Stimulated activated CD8-positive, alpha-beta memory T cell treated with anti-CD3 and anti-CD28 coated beads, Interleukin-7, amount 100 ng/mL, for 4 hours (primary cell): ENCODE measurements at regions not wholly inside any gene's neighbourhood (a gene's known extent, or its start where the extent isn't known, plus 50 kb on each side); places are given as distances from the start of the nearest gene placed in this dataset.
"Not testable (repeated sequence)": the region's sequence is repeated elsewhere in the genome, so short reads cannot be mapped to it uniquely, and the experiment has no call there.

Source experiments
- DNase-seq, 2 donors: peaks; one replicate each; pipeline ENCODE4 v3.0.0-alpha.2; 2020; ENCODE audit warnings: low read depth in 2 of 2

GRCh38 chr6:115067690-115068447 lies 725.0 kb upstream of the HS3ST5 start:
- no peak for DNase-seq

DNA sequence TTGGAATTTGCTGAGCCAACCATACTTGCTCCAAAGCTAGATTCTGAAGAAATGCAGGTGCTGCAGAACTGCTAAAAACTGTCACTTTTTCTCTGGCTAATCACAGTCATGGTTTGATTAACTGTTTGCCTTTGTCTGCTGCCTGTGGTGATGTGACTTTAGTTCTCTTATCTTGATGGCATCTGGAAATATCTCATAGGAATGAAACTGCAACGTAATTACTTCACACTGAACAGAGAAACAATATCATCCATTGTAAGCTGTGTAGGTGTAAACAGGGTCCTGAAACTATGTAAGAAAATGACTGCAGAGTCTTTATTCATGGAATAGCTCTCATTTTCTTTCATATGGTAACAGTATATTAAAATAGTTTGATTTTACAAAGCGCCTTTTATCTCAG lies 721.9 kb upstream of the HS3ST5 start:
- DNase-seq, result no peak

DNA sequence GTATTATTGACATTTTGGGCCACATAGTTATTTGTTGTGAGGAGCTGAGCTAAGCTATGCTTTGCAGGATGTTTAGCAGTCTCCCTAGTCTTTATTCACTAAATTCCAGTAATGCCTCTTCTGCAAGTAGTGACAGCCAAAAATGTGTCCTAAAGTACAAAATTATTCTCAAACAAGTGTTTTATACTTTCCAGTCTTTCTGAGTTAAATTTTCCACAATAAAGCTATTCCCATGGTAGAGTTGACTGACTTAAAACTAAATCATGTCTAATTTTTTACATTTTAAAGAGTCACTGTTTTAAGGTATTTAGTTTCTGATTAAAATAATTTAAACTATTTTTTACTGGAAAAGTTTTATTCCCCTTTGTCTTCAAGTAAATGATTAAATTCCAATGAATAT lies 717.8 kb upstream of the HS3ST5 start:
- DNase-seq, result no peak

DNA sequence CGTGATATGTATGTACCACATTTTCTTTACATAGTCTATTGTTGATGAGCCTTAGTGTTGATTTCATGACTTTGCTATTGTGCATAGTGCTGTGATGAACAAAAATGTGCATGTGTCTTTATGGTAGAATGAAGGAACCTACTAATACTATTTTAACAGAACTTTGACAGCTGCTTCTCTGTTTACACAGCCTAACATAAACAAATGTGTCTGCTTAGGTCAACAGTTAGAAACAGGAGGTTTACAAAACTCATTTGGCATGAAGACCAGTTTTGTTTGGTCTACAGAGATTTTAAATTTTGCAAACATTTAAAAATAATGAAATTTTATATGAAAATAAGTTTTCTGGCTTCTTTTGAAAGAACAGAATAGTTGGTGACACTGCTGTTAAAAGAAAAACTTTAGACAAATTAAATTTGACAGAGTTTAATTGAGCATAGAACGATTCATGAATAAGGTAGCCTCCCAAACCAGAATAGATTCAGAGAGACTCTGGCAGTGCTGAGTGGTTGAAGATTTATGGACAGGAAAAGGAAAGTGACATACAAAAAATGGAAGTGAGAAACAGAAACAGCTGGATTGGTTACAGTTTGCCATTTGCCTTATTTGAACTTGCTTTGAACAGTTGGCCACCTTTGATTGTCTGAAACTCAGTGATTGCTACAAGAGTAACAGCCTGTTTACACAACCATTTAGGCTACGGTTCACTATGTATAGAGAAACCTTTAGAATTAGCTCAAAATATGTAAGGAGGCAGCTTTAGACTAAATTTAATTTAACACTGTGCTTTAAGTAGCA lies 715.8 kb upstream of the HS3ST5 start:
- no peak for DNase-seq

DNA sequence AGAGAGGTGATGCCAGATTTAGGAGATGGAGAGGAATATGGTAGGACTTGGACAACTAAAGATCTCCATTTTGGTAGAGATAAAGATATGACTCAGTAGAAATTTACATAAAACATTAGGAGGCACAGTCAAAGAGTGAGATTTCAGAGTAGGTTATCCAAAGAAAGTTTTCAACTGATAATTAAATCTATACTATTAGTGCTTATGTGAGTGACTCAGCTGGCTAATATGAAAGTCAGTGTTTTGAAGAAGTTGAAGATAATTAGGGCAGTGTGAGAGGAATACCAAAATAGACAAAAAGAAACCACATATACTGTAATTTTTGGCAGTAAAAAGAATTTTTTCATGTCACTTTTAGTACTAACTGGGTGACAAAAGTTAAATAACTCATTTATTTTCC lies 712.8 kb upstream of the HS3ST5 start:
- DNase-seq, result no peak

DNA sequence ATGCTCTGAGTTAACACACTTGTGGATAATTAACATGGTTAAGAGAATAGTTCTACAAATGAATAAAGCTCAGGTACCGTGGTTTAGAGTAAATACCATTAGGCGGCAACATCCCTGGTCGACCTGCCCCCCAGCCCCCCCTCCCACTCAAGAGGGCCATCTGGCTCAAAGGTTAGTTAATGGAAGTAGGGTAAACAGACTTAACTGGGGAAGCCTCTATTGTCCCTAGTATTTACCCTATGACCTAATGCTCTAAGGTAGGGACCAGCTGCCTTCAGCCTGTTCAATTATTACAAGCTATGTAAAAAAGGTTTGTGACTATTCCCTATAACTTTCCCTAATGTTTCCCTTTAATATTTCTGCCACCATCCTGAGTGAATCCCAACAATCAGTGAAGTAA lies 711.4 kb upstream of the HS3ST5 start:
- not testable (repeated sequence) for DNase-seq

GRCh38 chr6:115053169-115053860 lies 710.5 kb upstream of the HS3ST5 start:
- DNase-seq, result no peak

DNA sequence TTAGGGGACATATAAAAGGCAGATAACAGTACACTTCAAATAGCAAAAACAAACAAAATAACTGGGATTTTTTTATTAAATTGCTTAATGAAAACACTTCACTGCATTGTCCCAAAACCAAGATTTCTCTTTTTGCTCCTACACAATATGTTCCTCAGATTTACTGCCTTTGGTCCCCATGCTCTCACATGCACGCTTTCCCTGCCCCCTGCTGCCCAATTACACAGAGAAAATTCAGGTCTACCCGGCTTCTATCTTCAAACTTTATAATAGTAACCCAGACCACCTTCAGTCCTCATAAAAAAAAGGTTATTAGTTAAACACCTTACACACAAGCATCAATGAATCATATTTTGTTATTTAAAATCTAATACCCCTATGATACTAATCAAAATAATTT lies 673.8 kb upstream of the HS3ST5 start:
- no peak for DNase-seq

- DNase-seq, result no peak
Measured at GRCh38 chr6:115004982-115005381, 662.2 kb upstream of the HS3ST5 start.

DNA sequence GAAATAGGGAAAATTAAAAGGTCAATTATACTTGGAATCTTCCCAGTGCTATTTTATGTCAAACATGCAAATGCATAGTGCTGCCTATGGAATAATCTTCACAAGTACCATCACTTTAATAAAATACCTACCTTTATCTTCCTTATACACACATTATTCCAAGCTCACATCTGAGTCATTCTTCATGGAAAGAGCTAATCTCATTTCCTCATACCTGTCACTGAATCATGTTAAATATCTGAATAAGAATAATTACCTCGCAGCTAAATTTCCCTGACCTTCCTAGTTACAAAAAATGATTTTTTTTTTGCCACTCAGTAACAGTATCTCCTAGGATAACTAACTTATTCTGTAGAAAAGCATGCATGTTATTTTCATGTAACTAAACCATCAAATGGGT lies 661.4 kb upstream of the HS3ST5 start:
- no peak for DNase-seq

DNA sequence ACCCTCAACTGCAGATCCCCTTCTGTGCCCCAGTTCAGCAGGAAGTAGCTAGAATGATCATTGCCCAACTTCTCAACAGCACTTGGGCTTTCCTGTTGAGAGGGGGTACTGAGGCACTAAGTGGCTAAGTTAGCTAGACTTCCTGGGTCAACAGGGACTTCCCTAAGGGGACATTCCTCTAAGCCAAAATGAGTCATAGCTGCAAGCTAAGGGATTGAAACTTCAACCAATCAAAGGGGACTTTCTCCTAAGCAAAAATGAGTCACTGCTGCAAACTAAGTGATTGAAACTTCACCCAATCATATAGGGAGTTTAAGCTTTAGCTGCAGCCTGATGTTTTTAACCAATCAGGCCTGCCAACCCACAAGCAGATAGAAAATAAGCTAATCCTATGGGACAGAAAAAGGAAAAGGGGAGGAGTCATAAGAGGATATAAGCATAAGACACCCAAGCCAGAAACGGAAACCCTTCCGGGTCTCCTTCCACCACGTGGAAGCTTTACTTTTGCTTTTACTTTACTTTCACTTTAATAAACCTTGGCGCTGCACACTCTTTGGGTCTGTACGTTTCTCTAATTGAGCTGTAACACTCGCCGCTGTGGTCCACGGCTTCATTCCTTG lies 659.0 kb upstream of the HS3ST5 start:
- no peak for DNase-seq

- DNase-seq, result no peak
Measured at GRCh38 chr6:115000736-115001135, 657.9 kb upstream of the HS3ST5 start.

- no peak for DNase-seq
Measured at GRCh38 chr6:114998492-114998891, 655.7 kb upstream of the HS3ST5 start.

DNA sequence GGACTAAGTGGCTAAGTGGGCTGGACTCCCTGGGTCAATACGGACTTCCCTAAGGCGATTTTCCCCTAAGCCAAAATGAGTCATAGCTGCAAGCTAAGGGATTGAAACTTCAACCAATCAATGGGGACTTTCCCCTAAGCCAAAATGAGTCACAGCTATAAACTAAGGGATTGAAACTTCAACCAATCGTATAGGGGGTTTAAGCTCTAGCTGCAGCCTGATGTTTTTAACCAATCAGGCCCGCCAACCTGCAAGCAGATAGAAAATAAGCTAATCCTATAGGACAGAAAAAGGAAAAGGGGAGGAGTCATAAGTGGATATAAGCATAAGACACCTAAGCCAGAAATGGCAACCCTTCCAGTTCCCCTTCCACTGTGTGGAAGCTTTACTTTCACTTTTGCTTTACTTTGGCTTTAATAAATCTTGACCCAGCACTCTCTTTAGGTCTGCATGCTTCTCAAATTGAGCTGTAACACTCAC lies 655.0 kb upstream of the HS3ST5 start:
- no peak for DNase-seq

DNA sequence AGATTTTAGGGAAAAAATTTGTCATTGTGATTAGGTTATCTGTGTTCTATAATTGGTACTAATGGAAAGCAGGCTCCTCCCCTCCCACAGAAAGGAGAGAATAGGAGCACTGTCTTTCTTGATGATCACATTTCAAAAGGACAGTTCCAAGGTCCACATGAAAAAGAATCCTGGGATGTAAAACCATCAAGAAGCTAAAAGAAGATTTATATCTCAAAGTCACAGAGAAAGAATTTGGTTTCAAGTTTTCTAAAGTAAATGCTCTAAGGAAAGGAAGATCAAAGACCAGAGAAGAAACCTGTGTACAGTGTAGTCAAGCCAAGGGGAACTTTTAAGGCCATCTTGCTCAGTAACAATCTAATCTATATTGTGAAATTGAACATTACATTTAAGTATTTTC lies 652.7 kb upstream of the HS3ST5 start:
- no peak for DNase-seq

DNA sequence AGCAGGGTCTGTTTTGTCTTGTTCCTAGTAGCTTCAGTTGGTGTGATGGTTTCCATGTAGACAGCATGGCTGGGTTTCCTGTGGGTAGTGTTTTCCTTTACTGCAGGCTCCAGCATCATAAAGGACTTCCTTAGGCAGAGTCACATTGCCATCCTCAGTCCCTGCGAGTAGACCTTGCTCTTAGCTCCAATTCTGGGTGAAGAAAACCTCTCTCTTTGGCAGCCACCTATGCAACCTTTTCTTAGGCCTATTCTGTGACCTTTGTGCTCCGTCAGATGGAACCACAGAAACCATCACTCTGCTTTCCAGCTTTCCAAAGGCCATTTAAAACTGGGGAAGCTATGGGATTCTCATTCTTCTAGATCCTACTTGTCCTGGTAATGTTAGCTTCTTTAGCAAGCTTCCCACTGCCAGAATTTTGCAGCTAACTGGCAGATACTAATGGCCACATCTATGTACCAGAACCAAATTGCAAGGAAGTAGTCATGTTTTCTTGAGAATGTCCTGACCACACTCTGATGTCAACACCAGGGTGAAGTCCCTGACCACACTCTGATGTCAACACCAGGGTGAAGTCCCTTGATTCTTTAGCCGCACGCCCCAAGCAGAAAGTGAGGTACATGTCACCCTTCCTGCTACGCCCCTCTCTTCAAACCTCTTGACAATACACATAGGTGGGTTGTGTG lies 646.6 kb upstream of the HS3ST5 start:
- DNase-seq, result peak in 1 of 2 donors; percentile 20

- no peak for DNase-seq
Measured at GRCh38 chr6:114987281-114987680, 644.5 kb upstream of the HS3ST5 start.

- no peak for DNase-seq
Measured at GRCh38 chr6:114955363-114955762, 612.5 kb upstream of the HS3ST5 start.

DNA sequence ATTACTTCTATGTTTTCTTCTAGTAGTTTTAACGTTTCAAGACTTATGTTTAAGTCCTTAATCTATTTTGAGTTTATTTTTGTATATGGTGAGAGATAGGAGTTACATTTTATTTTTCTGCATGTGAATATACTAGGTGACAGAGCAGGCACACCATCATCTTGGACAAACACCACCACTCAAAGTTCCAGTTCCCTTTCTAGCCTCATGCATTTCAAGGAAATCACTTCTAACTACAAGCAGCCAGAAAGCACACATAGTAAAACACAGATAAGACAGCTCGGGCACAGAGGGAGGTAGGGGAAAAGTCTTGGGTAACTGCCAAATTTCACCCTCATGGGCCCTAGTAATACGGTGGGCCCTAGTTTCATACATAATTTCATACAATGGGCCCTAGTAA lies 609.4 kb upstream of the HS3ST5 start:
- DNase-seq, result no peak

DNA sequence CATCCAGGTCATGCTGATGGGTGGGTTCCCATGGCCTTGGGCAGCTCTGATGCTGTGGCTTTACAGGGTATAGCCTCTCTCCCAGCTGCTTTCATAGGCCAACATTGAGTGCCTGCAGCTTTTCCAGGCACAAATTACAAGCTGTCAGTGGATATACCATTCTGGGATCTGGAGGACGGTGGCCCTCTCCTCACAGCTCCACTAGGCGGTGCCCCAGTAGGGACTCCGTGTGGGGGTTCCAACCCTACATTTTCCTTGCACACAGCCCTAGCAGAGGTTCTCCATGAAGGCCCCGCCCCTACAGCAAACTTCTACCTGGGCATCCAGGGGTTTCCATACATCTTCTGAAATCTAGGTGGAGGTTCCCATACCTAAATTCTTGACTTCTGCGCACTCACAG lies 602.6 kb upstream of the HS3ST5 start:
- no peak for DNase-seq

DNA sequence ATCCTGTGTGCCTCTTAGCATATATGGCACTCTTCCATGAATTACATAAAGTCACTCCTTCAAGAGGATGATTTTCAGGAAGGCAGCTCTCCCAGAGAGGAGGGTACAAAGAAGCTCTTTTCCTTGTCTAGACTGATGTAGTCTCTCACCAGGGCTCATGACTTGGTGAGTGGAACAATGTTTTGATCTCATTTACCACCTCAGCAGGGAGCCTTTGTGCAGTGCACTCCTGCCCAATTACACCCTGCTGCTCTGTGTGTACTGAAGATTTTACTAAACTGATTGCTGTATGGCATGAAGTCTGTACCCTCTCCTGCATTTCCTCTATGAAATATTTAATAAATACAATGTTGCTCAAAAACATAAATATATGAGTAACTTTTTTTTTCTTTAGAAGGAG lies 598.3 kb upstream of the HS3ST5 start:
- DNase-seq, result no peak

DNA sequence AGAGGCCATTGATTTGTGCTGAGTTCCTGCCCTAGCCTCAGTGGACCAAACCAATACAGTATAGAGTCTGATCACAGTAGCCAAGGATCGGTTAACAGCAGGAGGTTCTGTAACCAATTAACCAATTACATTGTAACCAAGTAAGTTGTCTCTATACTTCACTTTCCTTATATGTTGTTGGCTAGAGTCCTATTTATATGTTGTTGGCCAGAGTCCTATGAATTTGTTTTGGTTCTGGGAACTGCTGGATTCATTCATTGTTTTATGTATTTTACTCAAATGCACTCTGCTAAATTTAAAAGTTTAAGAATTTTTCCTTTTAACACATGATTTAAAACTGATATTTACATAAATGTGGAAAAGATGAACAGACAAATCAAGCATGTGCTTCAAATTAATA lies 597.4 kb upstream of the HS3ST5 start:
- DNase-seq, result no peak
